Fibroblast of the aortic adventitia (primary cell): ENCODE measurements at regions not wholly inside any gene's neighbourhood (a gene's known extent, or its start where the extent isn't known, plus 50 kb on each side); places are given as distances from the start of the nearest gene placed in this dataset.
"Not testable (repeated sequence)": the region's sequence is repeated elsewhere in the genome, so short reads cannot be mapped to it uniquely, and the experiment has no call there.

Source experiments
- DNase-seq: peaks from one replicate; pipeline ENCODE4 v3.0.0-alpha.2; 2010; ENCODE audit warnings: low read depth
- H3K4me3 ChIP-seq: 2 replicates; pipeline ENCODE4 v1.5.1; 2011; ENCODE audit warnings: low read depth, mild to moderate bottlenecking, control low read depth, low read length, moderate library complexity
- CTCF ChIP-seq: IDR thresholded peaks from 2 replicates; pipeline ENCODE4 v1.5.1; 2011; ENCODE audit warnings: mild to moderate bottlenecking, low read length, control low read depth, inconsistent platforms; ENCODE audit not compliant: insufficient read depth

GRCh38 chr7:91468256-91468655 lies 204.0 kb downstream of the FZD1 start:
- no peak overlapping the region for H3K4me3 ChIP-seq
- no peak for TF ChIP-seq CTCF
- DNase-seq = no peak

GRCh38 chr7:91473619-91474018 lies 209.4 kb downstream of the FZD1 start:
- no peak for TF ChIP-seq CTCF
- H3K4me3 ChIP-seq = no peak overlapping the region
- DNase-seq = no peak

- TF ChIP-seq CTCF = no peak
- DNase-seq = no peak
- H3K4me3 ChIP-seq = no peak overlapping the region
Measured at GRCh38 chr7:91474074-91474473, 209.8 kb downstream of the FZD1 start.

GRCh38 chr7:91480470-91480869 lies 216.2 kb downstream of the FZD1 start:
- not testable (repeated sequence) for DNase-seq, H3K4me3 ChIP-seq

GRCh38 chr7:91491868-91492267 lies 227.6 kb downstream of the FZD1 start:
- TF ChIP-seq CTCF = no peak
- H3K4me3 ChIP-seq = no peak overlapping the region
- DNase-seq = peak; percentile 43

GRCh38 chr7:91492317-91492716 lies 228.1 kb downstream of the FZD1 start:
- no peak overlapping the region for H3K4me3 ChIP-seq
- no peak for DNase-seq
- no peak for TF ChIP-seq CTCF

GRCh38 chr7:91492773-91493172 lies 228.5 kb downstream of the FZD1 start:
- H3K4me3 ChIP-seq = no peak overlapping the region
- no peak for TF ChIP-seq CTCF
- no peak for DNase-seq
